T-helper 1 cell treated with Interleukin-12 subunit alpha and Interleukin-12 subunit beta and Interleukin-4 antibody, amounts not matched to agents 30 μg/mL and 1 μg/mL, for 36 hours (primary cell): ENCODE measurements at regions not wholly inside any gene's neighbourhood (a gene's known extent, or its start where the extent isn't known, plus 50 kb on each side); places are given as distances from the start of the nearest gene placed in this dataset.
"Not testable (repeated sequence)": the region's sequence is repeated elsewhere in the genome, so short reads cannot be mapped to it uniquely, and the experiment has no call there.

Experiments
- H3K27ac Mint-ChIP-seq: one replicate; pipeline ENCODE4 v1.8.0; 2021; ENCODE audit warnings: mild to moderate bottlenecking, mixed read lengths
- H3K27me3 Mint-ChIP-seq: one replicate; pipeline ENCODE4 v1.8.0; 2021; ENCODE audit warnings: low read depth, mixed read lengths
- H3K36me3 Mint-ChIP-seq: one replicate; pipeline ENCODE4 v1.8.0; 2021; ENCODE audit warnings: low read depth, mixed read lengths
- H3K4me1 Mint-ChIP-seq: one replicate; pipeline ENCODE4 v1.8.0; 2021; ENCODE audit warnings: low read depth, mixed read lengths
- H3K4me3 Mint-ChIP-seq: one replicate; pipeline ENCODE4 v1.8.0; 2021; ENCODE audit warnings: mild to moderate bottlenecking, moderate library complexity, mixed read lengths
- H3K9me3 Mint-ChIP-seq: one replicate; pipeline ENCODE4 v1.8.0; 2021; ENCODE audit warnings: mixed read lengths

DNA sequence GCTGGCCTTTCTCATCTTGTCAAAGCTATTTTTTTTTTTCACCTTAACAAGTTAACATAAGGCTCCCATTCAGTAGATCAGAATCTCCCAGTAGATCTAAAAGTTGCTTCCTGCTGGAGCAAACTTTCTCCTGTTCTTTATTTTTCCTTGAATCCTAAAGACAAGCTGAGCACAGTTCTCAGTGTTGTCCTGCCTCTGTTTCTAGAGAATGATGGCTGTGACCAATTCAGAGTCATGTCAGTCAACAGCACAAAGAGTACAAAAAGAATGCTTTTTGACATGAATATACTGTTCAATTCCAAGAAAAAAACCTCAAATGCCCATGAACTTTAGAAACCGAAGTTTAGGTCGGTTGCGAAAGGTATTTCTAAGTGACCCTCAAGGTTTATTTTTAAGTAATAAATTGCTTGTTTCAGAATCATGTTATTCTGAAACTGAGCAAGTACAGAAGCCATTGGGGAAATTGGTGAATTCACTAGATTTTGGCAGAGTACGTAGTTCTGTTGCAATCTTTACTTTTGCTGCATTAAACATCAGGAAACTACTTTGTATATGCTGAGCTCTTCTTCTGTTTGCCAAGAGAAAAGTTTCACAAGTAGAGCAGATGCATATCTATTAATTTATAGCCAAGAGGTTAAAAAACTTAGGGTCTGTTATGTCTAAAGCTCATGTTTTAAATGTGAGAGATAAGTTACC, 161.7 kb upstream of the RPS23 start:
- Mint-ChIP-seq H3K4me1 (peaks cover 2% of the 10 kb centered on the region), H3K36me3 (peaks cover 5% of the 10 kb centered on the region), H3K27me3 (peaks cover 4% of the 10 kb centered on the region), H3K9me3 (peaks cover 22% of the 10 kb centered on the region), H3K27ac (no peak overlapping the region), H3K4me3 (no peak overlapping the region)

- not testable (repeated sequence) for H3K27me3 Mint-ChIP-seq, H3K4me3 Mint-ChIP-seq, H3K36me3 Mint-ChIP-seq, H3K27ac Mint-ChIP-seq, H3K4me1 Mint-ChIP-seq
- peaks cover 22% of the 10 kb centered on the region for H3K9me3 Mint-ChIP-seq
Observed at GRCh38 chr5:82437565-82437964, 159.4 kb upstream of the RPS23 start.

DNA sequence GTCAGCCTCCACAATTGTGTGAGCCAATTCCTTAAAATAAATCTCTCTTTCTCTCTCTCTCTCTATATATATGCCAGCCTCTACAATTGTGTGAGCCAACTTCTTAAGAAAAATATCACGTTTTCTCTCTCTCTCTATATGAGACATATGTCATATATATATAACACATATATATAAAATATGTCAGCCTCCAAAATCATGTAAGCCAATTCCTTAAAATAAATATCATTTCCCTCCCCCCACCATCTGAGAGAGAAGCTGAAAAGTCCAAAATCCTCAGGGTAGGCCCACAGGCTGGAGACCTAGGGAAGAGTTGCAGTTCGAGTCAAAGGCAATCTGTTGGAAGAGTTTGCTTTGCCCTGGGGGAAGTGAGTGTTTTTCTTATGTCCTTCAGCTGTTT, 158.1 kb upstream of the RPS23 start:
- H3K9me3 Mint-ChIP-seq: peaks cover 22% of the 10 kb centered on the region
- peaks cover 5% of the 10 kb centered on the region for H3K36me3 Mint-ChIP-seq

DNA sequence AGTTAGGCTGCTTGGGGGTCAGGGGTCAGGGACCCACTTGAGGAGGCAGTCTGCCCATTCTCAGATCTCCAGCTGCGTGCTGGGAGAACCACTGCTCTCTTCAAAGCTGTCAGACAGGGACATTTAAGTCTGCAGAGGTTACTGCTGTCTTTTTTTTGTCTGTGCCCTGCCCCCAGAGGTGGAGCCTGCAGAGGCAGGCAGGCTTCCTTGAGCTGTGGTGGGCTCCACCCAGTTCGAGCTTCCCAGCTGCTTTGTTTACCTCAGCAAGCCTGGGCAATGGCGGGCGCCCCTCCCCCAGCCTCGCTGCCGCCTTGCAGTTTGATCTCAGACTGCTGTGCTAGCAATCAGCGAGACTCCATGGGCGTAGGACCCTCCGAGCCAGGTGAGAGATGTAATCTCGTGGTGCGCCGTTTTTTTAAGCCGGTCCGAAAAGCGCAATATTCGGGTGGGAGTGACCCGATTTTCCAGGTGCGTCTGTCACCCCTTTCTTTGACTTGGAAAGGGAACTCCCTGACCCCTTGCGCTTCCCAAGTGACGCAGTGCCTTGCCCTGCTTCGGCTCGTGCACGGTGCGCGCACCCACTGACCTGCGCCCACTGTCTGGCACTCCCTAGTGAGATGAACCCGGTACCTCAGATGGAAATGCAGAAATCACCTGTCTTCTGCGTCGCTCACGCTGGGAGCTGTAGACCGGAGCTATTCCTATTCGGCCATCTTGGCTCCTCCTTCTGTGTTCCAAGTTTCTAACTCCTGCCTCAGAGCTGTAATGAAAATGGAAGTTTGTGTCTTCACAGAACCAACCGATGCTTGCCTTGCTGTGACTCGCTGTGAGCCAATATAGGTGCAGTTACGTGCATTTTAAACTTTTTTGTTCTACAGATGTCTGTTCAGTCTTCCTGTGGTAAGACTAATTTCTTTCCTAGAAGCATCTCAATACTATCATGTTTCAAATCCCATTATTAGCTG, 156.8 kb upstream of the RPS23 start:
- not testable (repeated sequence) for H3K4me1 Mint-ChIP-seq, H3K4me3 Mint-ChIP-seq, H3K27me3 Mint-ChIP-seq, H3K36me3 Mint-ChIP-seq, H3K27ac Mint-ChIP-seq
- peaks cover 18% of the 10 kb centered on the region for H3K9me3 Mint-ChIP-seq

More for the DNA sequence above, 158.1 kb upstream of the RPS23 start:
- Mint-ChIP-seq H3K4me3 (no peak overlapping the region), H3K4me1 (peaks cover 2% of the 10 kb centered on the region), H3K27me3 (peaks cover 4% of the 10 kb centered on the region), H3K27ac (no peak overlapping the region)

GRCh38 chr5:82426464-82427154, 148.5 kb upstream of the RPS23 start:
- Mint-ChIP-seq H3K4me1 (peaks cover 2% of the 10 kb centered on the region), H3K4me3 (no peak overlapping the region), H3K36me3 (peaks cover 4% of the 10 kb centered on the region), H3K9me3 (peaks cover 17% of the 10 kb centered on the region), H3K27ac (no peak overlapping the region), H3K27me3 (no peaks in the 10 kb centered on the region)

- H3K27me3 Mint-ChIP-seq: no peaks in the 10 kb centered on the region
- no peak overlapping the region for H3K27ac Mint-ChIP-seq
- peaks cover 17% of the 10 kb centered on the region for H3K9me3 Mint-ChIP-seq
- peaks cover 2% of the 10 kb centered on the region for H3K4me1 Mint-ChIP-seq
- H3K36me3 Mint-ChIP-seq: peaks cover 4% of the 10 kb centered on the region
- H3K4me3 Mint-ChIP-seq: no peak overlapping the region
Observed at GRCh38 chr5:82425591-82425990, 147.4 kb upstream of the RPS23 start.

DNA sequence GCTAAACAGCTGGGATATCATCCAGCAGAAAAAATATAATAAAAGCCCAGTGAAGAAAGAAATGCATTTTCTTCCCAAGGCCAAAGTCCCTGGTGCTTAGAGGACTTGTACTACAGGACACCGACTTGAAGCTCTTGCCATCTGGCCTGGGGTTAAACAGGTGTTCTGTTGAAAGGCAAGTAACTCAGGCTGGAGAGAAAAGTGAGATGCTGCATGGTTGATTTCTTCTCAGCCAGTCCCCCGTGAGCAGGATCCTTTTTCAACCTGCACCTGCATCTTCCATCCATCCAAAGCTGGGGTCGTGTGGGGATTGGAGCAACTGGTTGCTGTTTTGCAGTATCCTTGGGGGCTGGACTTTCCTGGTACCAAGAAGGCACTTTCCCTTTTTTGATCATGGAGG, 146.1 kb upstream of the RPS23 start:
- H3K4me3 Mint-ChIP-seq: no peak overlapping the region
- H3K27ac Mint-ChIP-seq: no peak overlapping the region
- H3K36me3 Mint-ChIP-seq: peaks cover 4% of the 10 kb centered on the region
- no peaks in the 10 kb centered on the region for H3K27me3 Mint-ChIP-seq
- peaks cover 17% of the 10 kb centered on the region for H3K9me3 Mint-ChIP-seq
- peaks cover 2% of the 10 kb centered on the region for H3K4me1 Mint-ChIP-seq

GRCh38 chr5:82422751-82423181, 144.6 kb upstream of the RPS23 start:
- Mint-ChIP-seq H3K9me3 (peaks cover 15% of the 10 kb centered on the region), H3K4me3 (no peak overlapping the region), H3K27ac (no peak overlapping the region), H3K36me3 (peaks cover 4% of the 10 kb centered on the region), H3K4me1 (peaks cover 2% of the 10 kb centered on the region), H3K27me3 (no peaks in the 10 kb centered on the region)

DNA sequence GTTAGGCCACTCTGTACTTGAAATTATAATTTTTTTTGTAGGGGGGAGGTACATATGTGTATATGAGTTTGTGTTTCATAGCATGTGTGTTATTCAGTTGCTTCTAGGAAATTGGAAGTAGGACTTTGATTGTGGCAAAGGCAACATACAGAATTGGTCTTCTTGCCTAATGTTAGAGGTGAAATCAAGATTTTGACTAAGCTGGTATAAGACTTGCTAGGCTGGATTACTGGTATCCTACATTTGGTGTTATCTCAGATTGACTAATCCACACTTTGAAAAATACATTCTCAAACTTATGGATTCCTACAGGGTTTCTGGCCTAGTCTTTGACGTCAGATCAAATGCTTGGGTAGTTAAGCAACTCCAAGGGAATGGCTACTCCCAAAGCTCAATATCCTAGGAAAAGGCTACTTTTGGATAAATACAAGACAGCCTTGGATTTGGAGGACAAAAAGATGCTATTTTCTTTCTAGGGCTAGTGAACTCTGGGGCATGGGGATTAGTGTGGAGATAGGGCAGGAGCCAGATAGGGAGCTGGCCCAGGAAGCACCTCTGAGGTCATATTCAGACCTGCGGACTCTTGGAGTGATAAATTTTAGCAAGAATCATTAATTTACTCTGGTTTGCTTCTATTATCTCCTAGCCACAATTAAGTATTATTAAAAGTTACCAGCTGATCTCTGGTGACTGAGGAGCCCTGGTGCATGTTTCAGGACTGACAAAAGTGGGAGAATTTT, 144.0 kb upstream of the RPS23 start:
- Mint-ChIP-seq H3K9me3 (peaks cover 9% of the 10 kb centered on the region), H3K27me3 (no peaks in the 10 kb centered on the region), H3K27ac (no peak overlapping the region), H3K4me3 (no peak overlapping the region), H3K36me3 (peaks cover 4% of the 10 kb centered on the region), H3K4me1 (peaks cover 2% of the 10 kb centered on the region)

- H3K27me3 Mint-ChIP-seq: no peaks in the 10 kb centered on the region
- H3K4me3 Mint-ChIP-seq: no peak overlapping the region
- H3K9me3 Mint-ChIP-seq: peaks cover 9% of the 10 kb centered on the region
- peaks cover 2% of the 10 kb centered on the region for H3K4me1 Mint-ChIP-seq
- no peak overlapping the region for H3K27ac Mint-ChIP-seq
- H3K36me3 Mint-ChIP-seq: peaks cover 4% of the 10 kb centered on the region
Observed at GRCh38 chr5:82421119-82421518, 143.0 kb upstream of the RPS23 start.

DNA sequence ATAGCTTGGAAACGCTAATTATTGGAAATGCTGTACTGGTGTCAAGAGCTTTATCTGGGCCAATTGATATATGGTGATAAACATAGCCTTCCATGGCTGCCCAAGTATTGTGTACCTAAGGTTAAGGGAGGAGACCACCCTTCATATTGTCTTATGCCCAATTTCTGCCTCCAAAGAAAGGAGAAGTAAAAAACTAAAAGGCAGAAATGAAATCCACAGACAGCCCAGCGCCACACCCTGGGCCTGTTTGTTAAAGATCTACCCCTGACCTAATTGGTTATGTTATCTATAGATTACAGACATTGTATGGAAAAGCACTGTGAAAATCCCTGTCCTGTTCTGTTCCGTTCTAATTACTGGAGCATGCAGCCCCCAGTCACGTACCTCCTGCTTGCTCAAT, 142.4 kb upstream of the RPS23 start:
- H3K4me1 Mint-ChIP-seq, H3K4me3 Mint-ChIP-seq, H3K27ac Mint-ChIP-seq, H3K36me3 Mint-ChIP-seq, H3K27me3 Mint-ChIP-seq, H3K9me3 Mint-ChIP-seq: not testable (repeated sequence)

- H3K27me3 Mint-ChIP-seq: no peaks in the 10 kb centered on the region
- H3K36me3 Mint-ChIP-seq: peaks cover 2% of the 10 kb centered on the region
- H3K27ac Mint-ChIP-seq: no peak overlapping the region
- H3K4me3 Mint-ChIP-seq: no peak overlapping the region
- H3K4me1 Mint-ChIP-seq: peaks cover 2% of the 10 kb centered on the region
- H3K9me3 Mint-ChIP-seq: peaks cover 9% of the 10 kb centered on the region
Observed at GRCh38 chr5:82419559-82420332, 141.6 kb upstream of the RPS23 start.

- H3K9me3 Mint-ChIP-seq: peaks cover 7% of the 10 kb centered on the region
- H3K27me3 Mint-ChIP-seq: no peaks in the 10 kb centered on the region
- no peak overlapping the region for H3K27ac Mint-ChIP-seq
- H3K4me1 Mint-ChIP-seq: peaks cover 5% of the 10 kb centered on the region
- H3K4me3 Mint-ChIP-seq: no peak overlapping the region
- H3K36me3 Mint-ChIP-seq: peaks cover 1% of the 10 kb centered on the region
Observed at GRCh38 chr5:82418608-82418950, 140.4 kb upstream of the RPS23 start.
